SW480 (cell line): ENCODE measurements at regions not wholly inside any gene's neighbourhood (a gene's known extent, or its start where the extent isn't known, plus 50 kb on each side); places are given as distances from the start of the nearest gene placed in this dataset.

Experiments
- DNase-seq: peaks from one replicate; pipeline ENCODE4 v3.0.0-alpha.2; 2016; ENCODE audit warnings: low spot score

GRCh38 chr2:120567128-120567527 lies 168.5 kb upstream of the GLI2 start:
- no peak for DNase-seq

GRCh38 chr2:120568089-120568974 lies 167.3 kb upstream of the GLI2 start:
- no peak for DNase-seq

- no peak for DNase-seq
Observed at GRCh38 chr2:120568975-120569268, 166.7 kb upstream of the GLI2 start.

GRCh38 chr2:120570001-120570400 lies 165.7 kb upstream of the GLI2 start:
- no peak for DNase-seq

GRCh38 chr2:120570546-120570945 lies 165.1 kb upstream of the GLI2 start:
- DNase-seq: no peak

- DNase-seq: no peak
Observed at GRCh38 chr2:120571015-120571728, 164.5 kb upstream of the GLI2 start.

- DNase-seq: no peak
Observed at GRCh38 chr2:120572226-120572625, 163.4 kb upstream of the GLI2 start.

GRCh38 chr2:120574620-120575019 lies 161.0 kb upstream of the GLI2 start:
- no peak for DNase-seq

GRCh38 chr2:120575966-120576365 lies 159.7 kb upstream of the GLI2 start:
- DNase-seq: no peak

- no peak for DNase-seq
Observed at GRCh38 chr2:120576509-120577474, 158.9 kb upstream of the GLI2 start.

GRCh38 chr2:120577721-120578295 lies 157.9 kb upstream of the GLI2 start:
- no peak for DNase-seq

- DNase-seq: no peak
Observed at GRCh38 chr2:120578576-120579352, 156.9 kb upstream of the GLI2 start.

- no peak for DNase-seq
Observed at GRCh38 chr2:120579916-120580685, 155.6 kb upstream of the GLI2 start.

- DNase-seq: no peak
Observed at GRCh38 chr2:120580709-120581108, 155.0 kb upstream of the GLI2 start.

GRCh38 chr2:120583121-120583520 lies 152.5 kb upstream of the GLI2 start:
- DNase-seq: no peak

- no peak for DNase-seq
Observed at GRCh38 chr2:120583851-120584570, 151.7 kb upstream of the GLI2 start.

GRCh38 chr2:120586507-120587278 lies 149.0 kb upstream of the GLI2 start:
- DNase-seq: peak; percentile 83

GRCh38 chr2:120587279-120587996 lies 148.2 kb upstream of the GLI2 start:
- no peak for DNase-seq
